ENCODE measurements at regions not wholly inside any gene's neighbourhood (a gene's known extent, or its start where the extent isn't known, plus 50 kb on each side); places are given as distances from the start of the nearest gene placed in this dataset.

GRCh38 chr12:42728770-42729534, 139.4 kb upstream of the PRICKLE1 start:
- no peak for DNase-seq
- no peaks in the 10 kb centered on the region for H4K20me1 ChIP-seq (ENCODE audit: control insufficient read depth, insufficient read depth, insufficient read length)

More at GRCh38 chr12:42728770-42729534, 139.4 kb upstream of the PRICKLE1 start:
- Mint-ChIP-seq H3K4me1 (no peaks in the 10 kb centered on the region), H3K4me3 (no peak overlapping the region), H3K27me3 (ENCODE audit: low read depth) (peaks cover 2% of the 10 kb centered on the region), H3K9me3 (peaks cover 0 to 9% of the 10 kb centered on the region in 2 experiments; a peak in 4 of 5 replicates), H3K27ac (no peak overlapping the region), H3K36me3 (ENCODE audit: insufficient read depth in 1 of 3, low read depth in 3 of 3) (peaks cover 0 to 9% (median 2%) of the 10 kb centered on the region in 3 experiments; a peak in 6 of 7 replicates)
- Histone ChIP-seq H3K4ac (ENCODE audit: low read depth, low read length) (no peak overlapping the region), H3K4me1 (ENCODE audit: insufficient read depth, low read length) (no peaks in the 10 kb centered on the region), H3K18ac (ENCODE audit: insufficient read length, low read depth, low read length) (no peak overlapping the region), H4K91ac (ENCODE audit: insufficient read length, low read depth, low read length) (no peak overlapping the region), H4K5ac (ENCODE audit: insufficient read length, low read depth, low read length) (no peak overlapping the region), H3K27ac (ENCODE audit: insufficient read length, low read depth, low read length) (no peak overlapping the region), H4K8ac (replicated peaks; ENCODE audit: insufficient read length, low read depth, low read length) (no peak overlapping the region), H2AFZ (ENCODE audit: low read length) (no peak overlapping the region), H2BK120ac (ENCODE audit: low read depth, low read length, poor library complexity, severe bottlenecking) (no peak overlapping the region), H2AK5ac (ENCODE audit: insufficient read length, low read length) (no peak overlapping the region), H3K9ac (ENCODE audit: extremely low read depth, insufficient read length, low read length) (no peak overlapping the region), H3K79me2 (ENCODE audit: insufficient read depth, low read length) (no peaks in the 10 kb centered on the region), H2BK12ac (ENCODE audit: insufficient read length, low read depth, low read length) (no peak overlapping the region), H3K9me3 (ENCODE audit: control insufficient read depth, low read depth, low read length) (peaks cover 17% of the 10 kb centered on the region), H3K27me3 (ENCODE audit: insufficient read depth, low read length) (no peaks in the 10 kb centered on the region), H2BK5ac (ENCODE audit: insufficient read length, low read length) (no peak overlapping the region), H2BK20ac (ENCODE audit: low read depth, low read length, poor library complexity, severe bottlenecking) (no peak overlapping the region), H2BK15ac (ENCODE audit: low read depth, low read length) (no peak overlapping the region), H3K14ac (ENCODE audit: insufficient read depth, low read length) (no peak overlapping the region), H3K79me1 (ENCODE audit: insufficient read depth, low read depth, low read length, poor library complexity, severe bottlenecking) (no peaks in the 10 kb centered on the region), H3K23ac (ENCODE audit: insufficient read length, low read depth, low read length) (no peak overlapping the region), H3T11ph (ENCODE audit: low read length) (no peak overlapping the region), H3K23me2 (ENCODE audit: insufficient read length, low read depth, low read length, poor library complexity, severe bottlenecking) (no peaks in the 10 kb centered on the region), H3K56ac (ENCODE audit: insufficient read length, low read depth, low read length) (no peak overlapping the region), H3K4me2 (ENCODE audit: insufficient read depth, insufficient read length, low read length) (no peak overlapping the region)
- no CpG with 5 or more reads among the region's 9 CpGs for WGBS (ENCODE audit: extremely low coverage, insufficient read length, low lambda C conversion rate)
- TF ChIP-seq CTCF (conservative IDR thresholded peaks at IDR 0.05) = no peak
